ENCODE measurements at regions not wholly inside any gene's neighbourhood (a gene's known extent, or its start where the extent isn't known, plus 50 kb on each side); places are given as distances from the start of the nearest gene placed in this dataset.
A peak's percentile ranks its signal among the peaks of the same experiment; 100 is the strongest.

- CTCF ChIA-PET: interaction anchor here (0.7 kb wide), 1 partner anchor 102 kb away, joined by 3 read pairs; no protein-coding TSS in a partner anchor
- POLR2A ChIA-PET (ENCODE audit: low non-redundant PET): no interaction called here
- TF ChIP-seq, protein P1, sequence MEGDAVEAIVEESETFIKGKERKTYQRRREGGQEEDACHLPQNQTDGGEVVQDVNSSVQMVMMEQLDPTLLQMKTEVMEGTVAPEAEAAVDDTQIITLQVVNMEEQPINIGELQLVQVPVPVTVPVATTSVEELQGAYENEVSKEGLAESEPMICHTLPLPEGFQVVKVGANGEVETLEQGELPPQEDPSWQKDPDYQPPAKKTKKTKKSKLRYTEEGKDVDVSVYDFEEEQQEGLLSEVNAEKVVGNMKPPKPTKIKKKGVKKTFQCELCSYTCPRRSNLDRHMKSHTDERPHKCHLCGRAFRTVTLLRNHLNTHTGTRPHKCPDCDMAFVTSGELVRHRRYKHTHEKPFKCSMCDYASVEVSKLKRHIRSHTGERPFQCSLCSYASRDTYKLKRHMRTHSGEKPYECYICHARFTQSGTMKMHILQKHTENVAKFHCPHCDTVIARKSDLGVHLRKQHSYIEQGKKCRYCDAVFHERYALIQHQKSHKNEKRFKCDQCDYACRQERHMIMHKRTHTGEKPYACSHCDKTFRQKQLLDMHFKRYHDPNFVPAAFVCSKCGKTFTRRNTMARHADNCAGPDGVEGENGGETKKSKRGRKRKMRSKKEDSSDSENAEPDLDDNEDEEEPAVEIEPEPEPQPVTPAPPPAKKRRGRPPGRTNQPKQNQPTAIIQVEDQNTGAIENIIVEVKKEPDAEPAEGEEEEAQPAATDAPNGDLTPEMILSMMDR (conservative IDR thresholded peaks at IDR 0.05; ENCODE audit: low read depth): no peak
- no peak for DNase-seq (ENCODE audit: low spot score)
- no peak overlapping the region for H3K27ac ChIP-seq
Observed at GRCh38 chr2:203648273-203648672, 58.2 kb upstream of the CD28 start.

- ChIA-PET CTCF (no interaction called here), POLR2A (ENCODE audit: low non-redundant PET) (no interaction called here)
- no peak for DNase-seq (ENCODE audit: low spot score)
- TF ChIP-seq, protein P1 (conservative IDR thresholded peaks at IDR 0.05; ENCODE audit: low read depth): no peak
- peak overlapping the region; percentile 85 for H3K27ac ChIP-seq
Observed at GRCh38 chr2:203649176-203649814, 57.1 kb upstream of the CD28 start.

DNA sequence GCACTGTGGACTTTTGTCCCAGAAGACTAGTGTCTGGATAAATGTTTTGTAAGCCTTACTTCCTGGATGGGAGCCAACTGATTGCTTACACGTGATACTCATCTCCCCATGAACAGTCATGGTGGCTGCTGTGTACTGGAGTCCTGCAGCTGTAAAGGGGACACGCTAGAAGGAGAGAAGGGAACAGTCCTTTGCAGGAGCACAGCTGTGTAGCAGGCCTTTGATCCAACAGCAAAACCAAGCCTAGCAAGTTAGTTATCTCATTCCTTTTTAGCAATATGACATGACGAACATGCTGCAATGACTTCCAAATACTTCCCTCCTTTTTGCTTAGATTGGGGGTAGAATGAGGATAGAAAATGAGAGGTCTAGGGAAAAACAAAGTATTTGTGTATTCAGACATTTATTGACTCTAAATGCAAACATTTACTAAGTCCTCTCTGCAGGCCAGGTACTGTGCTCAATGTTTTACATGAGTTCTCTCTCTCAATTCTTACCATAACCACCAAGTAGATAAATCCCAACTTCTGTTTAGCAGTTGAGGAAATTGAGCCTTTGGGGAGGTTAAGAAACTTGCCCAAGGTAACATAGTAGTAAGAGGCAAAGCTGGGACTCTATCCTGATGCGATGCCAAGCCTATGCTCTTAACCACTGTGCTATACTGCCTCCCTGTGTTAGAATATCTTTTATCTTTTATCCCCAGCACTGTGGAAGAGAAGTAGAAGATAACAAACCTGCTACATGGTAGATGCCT, 55.4 kb upstream of the CD28 start:
- CTCF ChIA-PET: interaction anchor here (0.8 to 2.8 kb wide), 3 partner anchors 20 to 165 kb away, joined by 3 to 8 read pairs (median 4); no protein-coding TSS in a partner anchor
- peak; percentile 34 for DNase-seq (ENCODE audit: low spot score)
- POLR2A ChIA-PET (ENCODE audit: low non-redundant PET): no interaction called here
- TF ChIP-seq, protein P1 (conservative IDR thresholded peaks at IDR 0.05; ENCODE audit: low read depth): no peak; the same call in 1 of the 2 replicates
- peak overlapping the region; percentile 86 for H3K27ac ChIP-seq

DNA sequence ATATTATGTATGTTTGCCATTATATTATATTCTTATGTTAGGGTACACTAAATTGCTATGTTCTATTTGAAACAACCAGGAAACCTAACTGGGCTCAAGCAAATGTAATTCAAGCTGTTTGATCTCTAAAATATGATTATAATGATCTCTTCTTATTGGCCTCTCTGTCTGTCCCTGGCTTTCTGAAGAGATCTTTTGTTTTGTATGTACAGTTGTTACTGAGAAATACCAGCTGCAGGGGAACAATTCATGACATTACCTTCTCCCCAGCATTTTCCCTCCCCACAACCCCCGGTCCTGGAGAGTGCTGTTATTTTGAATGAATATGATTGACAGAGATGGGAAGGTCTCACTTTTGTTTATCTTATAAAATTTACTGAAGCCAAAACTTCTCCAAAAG, 54.8 kb upstream of the CD28 start:
- H3K27ac ChIP-seq: no peak overlapping the region
- TF ChIP-seq, protein P1 (conservative IDR thresholded peaks at IDR 0.05; ENCODE audit: low read depth): no peak
- CTCF ChIA-PET: interaction anchor here (0.8 to 2.8 kb wide), 3 partner anchors 19 to 164 kb away, joined by 3 to 8 read pairs (median 4); no protein-coding TSS in a partner anchor
- DNase-seq (ENCODE audit: low spot score): no peak
- POLR2A ChIA-PET (ENCODE audit: low non-redundant PET): no interaction called here

DNA sequence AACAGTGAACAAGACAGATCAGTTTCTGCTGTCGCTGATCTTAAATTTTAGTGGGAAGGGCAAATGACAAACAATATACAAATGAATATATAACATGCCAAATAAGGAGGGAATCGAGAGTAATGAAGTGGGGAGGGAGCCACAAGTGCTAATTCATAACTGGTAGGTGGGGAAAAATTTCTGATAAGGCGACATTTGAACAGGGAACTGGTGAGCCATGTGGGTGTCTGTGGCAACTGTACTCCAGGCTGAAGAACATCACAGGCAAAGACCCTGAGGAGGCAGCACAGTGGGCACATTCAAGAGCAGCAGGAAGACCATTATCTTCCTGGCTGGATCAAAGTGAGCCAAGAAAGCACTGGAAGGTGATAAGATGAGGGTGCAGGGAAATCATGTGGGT, 51.6 kb upstream of the CD28 start:
- TF ChIP-seq, protein P1 (conservative IDR thresholded peaks at IDR 0.05; ENCODE audit: low read depth): no peak
- DNase-seq (ENCODE audit: low spot score): no peak
- ChIA-PET POLR2A (ENCODE audit: low non-redundant PET) (no interaction called here), CTCF (no interaction called here)
- no peak overlapping the region for H3K27ac ChIP-seq

- peak; percentile 59 for DNase-seq (ENCODE audit: low spot score)
- ChIA-PET POLR2A (ENCODE audit: low non-redundant PET) (no interaction called here), CTCF (no interaction called here)
- TF ChIP-seq, protein P1 (conservative IDR thresholded peaks at IDR 0.05; ENCODE audit: low read depth): no peak
- H3K27ac ChIP-seq: peak overlapping the region; percentile 91
Observed at GRCh38 chr2:203656522-203657287, 49.7 kb upstream of the CD28 start.
